HL-60 (cell line): ENCODE measurements at regions not wholly inside any gene's neighbourhood (a gene's known extent, or its start where the extent isn't known, plus 50 kb on each side); places are given as distances from the start of the nearest gene placed in this dataset.

Experiments
- POLR2AphosphoS5 ChIP-seq: IDR thresholded peaks from 2 replicates; pipeline ENCODE4 v1.6.1; 2012; ENCODE audit warnings: low read depth
- TF ChIP-seq, protein P1 (sequence below): IDR thresholded peaks from one replicate; pipeline ENCODE4 v1.5.1; 2011; ENCODE audit warnings: low read length, control low read depth, inconsistent platforms; ENCODE audit not compliant: insufficient read depth
- TF ChIP-seq, protein P2 (sequence below): IDR thresholded peaks from 2 replicates; pipeline ENCODE4 v1.6.1; 2012; ENCODE audit warnings: low read depth; ENCODE audit not compliant: insufficient replicate concordance

DNA sequence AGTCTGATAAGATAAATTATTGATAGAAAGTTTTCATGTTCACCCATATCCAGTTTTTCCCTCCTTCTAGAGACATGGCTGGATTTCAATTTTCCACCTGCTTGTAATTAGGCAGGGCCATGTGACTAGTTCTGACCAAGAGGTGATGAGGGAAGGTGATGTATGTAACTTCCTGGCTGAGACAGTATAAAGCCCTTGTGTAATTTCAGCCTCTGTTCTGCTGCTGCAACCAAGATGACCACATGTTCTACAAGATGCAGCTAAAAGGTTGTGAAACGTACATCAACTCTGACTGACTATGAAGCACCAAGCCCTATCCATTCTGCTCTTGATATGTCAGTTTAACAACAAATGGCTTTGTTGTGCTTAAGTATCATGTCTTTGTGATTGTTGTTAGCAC, 376.5 kb upstream of the DAB2 start:
- TF ChIP-seq, protein P1, sequence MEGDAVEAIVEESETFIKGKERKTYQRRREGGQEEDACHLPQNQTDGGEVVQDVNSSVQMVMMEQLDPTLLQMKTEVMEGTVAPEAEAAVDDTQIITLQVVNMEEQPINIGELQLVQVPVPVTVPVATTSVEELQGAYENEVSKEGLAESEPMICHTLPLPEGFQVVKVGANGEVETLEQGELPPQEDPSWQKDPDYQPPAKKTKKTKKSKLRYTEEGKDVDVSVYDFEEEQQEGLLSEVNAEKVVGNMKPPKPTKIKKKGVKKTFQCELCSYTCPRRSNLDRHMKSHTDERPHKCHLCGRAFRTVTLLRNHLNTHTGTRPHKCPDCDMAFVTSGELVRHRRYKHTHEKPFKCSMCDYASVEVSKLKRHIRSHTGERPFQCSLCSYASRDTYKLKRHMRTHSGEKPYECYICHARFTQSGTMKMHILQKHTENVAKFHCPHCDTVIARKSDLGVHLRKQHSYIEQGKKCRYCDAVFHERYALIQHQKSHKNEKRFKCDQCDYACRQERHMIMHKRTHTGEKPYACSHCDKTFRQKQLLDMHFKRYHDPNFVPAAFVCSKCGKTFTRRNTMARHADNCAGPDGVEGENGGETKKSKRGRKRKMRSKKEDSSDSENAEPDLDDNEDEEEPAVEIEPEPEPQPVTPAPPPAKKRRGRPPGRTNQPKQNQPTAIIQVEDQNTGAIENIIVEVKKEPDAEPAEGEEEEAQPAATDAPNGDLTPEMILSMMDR, result no peak
- TF ChIP-seq POLR2AphosphoS5, result no peak
- TF ChIP-seq, protein P2, sequence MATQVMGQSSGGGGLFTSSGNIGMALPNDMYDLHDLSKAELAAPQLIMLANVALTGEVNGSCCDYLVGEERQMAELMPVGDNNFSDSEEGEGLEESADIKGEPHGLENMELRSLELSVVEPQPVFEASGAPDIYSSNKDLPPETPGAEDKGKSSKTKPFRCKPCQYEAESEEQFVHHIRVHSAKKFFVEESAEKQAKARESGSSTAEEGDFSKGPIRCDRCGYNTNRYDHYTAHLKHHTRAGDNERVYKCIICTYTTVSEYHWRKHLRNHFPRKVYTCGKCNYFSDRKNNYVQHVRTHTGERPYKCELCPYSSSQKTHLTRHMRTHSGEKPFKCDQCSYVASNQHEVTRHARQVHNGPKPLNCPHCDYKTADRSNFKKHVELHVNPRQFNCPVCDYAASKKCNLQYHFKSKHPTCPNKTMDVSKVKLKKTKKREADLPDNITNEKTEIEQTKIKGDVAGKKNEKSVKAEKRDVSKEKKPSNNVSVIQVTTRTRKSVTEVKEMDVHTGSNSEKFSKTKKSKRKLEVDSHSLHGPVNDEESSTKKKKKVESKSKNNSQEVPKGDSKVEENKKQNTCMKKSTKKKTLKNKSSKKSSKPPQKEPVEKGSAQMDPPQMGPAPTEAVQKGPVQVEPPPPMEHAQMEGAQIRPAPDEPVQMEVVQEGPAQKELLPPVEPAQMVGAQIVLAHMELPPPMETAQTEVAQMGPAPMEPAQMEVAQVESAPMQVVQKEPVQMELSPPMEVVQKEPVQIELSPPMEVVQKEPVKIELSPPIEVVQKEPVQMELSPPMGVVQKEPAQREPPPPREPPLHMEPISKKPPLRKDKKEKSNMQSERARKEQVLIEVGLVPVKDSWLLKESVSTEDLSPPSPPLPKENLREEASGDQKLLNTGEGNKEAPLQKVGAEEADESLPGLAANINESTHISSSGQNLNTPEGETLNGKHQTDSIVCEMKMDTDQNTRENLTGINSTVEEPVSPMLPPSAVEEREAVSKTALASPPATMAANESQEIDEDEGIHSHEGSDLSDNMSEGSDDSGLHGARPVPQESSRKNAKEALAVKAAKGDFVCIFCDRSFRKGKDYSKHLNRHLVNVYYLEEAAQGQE, result no peak
